Thyroid gland (tissue), 4 donors: ENCODE measurements at regions not wholly inside any gene's neighbourhood (a gene's known extent, or its start where the extent isn't known, plus 50 kb on each side); places are given as distances from the start of the nearest gene placed in this dataset.

Experiments used
- POLR2A ChIP-seq, 2 donors: fragments of 450-650 bp; IDR thresholded peaks; one replicate each; pipeline ENCODE4 v1.6.1; 2017; ENCODE audit warnings: antibody characterized with exemption in 2 of 2, mild to moderate bottlenecking in 2 of 2, moderate library complexity in 1 of 2
- TF ChIP-seq, protein P1 (sequence below), 6 experiments: fragments of 200-600 bp in 3 of 6; fragments of 450-650 bp in 3 of 6; sonication (generic) in 3 of 6; IDR thresholded peaks; one replicate each; pipeline ENCODE4 v1.5.1; 2016 to 2019; ENCODE audit warnings: antibody characterized with exemption in 6 of 6, mild to moderate bottlenecking in 2 of 6, inconsistent platforms in 1 of 6, moderate library complexity in 1 of 6

DNA sequence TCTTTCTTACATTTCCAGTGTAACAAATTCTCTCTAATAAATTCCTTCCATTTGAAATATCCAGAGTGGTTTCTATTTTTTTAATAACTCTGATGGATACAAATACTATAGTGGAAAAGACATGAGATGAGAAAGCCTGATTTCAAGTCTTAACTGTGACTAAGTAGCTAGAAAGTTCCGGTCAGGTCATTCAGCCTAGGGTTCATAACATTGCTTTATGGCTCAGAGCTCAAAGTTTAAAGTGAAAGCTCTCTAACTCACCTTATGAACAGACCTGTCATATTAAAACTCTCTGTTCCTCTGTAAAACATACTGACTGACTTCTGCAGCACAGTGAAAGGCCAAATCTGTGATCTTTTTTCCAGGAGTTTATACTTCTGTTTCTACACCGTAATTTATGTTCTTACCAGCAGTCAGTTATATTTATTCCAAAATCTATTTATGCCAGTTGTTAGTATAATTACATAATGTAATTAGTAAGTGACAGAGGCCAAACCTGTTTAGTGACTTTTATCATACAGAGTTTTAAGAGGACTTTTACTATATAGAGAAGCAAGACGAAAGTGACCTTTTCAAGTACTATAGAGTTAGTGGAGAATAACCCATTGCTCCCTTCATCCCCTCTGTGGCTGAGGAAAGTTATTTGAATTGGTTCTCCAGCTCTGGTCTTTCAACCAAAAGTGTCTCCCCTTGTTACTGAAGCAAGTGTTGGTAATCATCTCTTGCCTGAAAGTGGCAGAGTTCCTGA lies 118.8 kb upstream of the PDE1A start:
- TF ChIP-seq, protein P1, sequence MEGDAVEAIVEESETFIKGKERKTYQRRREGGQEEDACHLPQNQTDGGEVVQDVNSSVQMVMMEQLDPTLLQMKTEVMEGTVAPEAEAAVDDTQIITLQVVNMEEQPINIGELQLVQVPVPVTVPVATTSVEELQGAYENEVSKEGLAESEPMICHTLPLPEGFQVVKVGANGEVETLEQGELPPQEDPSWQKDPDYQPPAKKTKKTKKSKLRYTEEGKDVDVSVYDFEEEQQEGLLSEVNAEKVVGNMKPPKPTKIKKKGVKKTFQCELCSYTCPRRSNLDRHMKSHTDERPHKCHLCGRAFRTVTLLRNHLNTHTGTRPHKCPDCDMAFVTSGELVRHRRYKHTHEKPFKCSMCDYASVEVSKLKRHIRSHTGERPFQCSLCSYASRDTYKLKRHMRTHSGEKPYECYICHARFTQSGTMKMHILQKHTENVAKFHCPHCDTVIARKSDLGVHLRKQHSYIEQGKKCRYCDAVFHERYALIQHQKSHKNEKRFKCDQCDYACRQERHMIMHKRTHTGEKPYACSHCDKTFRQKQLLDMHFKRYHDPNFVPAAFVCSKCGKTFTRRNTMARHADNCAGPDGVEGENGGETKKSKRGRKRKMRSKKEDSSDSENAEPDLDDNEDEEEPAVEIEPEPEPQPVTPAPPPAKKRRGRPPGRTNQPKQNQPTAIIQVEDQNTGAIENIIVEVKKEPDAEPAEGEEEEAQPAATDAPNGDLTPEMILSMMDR (IDR thresholded peaks at IDR 0.05) = no peak
- no peak for TF ChIP-seq POLR2A (IDR thresholded peaks at IDR 0.05)
